ENCODE measurements at regions not wholly inside any gene's neighbourhood (a gene's known extent, or its start where the extent isn't known, plus 50 kb on each side); places are given as distances from the start of the nearest gene placed in this dataset.

- Mint-ChIP-seq H3K4me1 (no peaks in the 10 kb centered on the region), H3K27ac (no peak overlapping the region), H3K36me3 (peaks cover 0 to 5% (median 0%) of the 10 kb centered on the region in 5 donors), H3K27me3 (peaks cover 0 to 10% (median 4%) of the 10 kb centered on the region in 5 donors), H3K9me3 (peaks cover 0 to 14% (median 6%) of the 10 kb centered on the region in 11 donors), H3K4me3 (no peak overlapping the region)
- Histone ChIP-seq H3K9me3 (ENCODE audit: control insufficient read depth in 2 of 3, low read length in 3 of 3) (no peaks in the 10 kb centered on the region), H3K36me3 (ENCODE audit: control insufficient read depth in 2 of 3, insufficient read depth in 3 of 3, low read length in 3 of 3) (no peaks in the 10 kb centered on the region), H3K27me3 (ENCODE audit: control insufficient read depth in 2 of 2, insufficient read depth in 2 of 2, low read length in 2 of 2) (no peaks in the 10 kb centered on the region), H3K27ac (ENCODE audit: low read depth, low read length) (no peak overlapping the region), H3K4me3 (ENCODE audit: low read length) (no peak overlapping the region), H3K4me1 (ENCODE audit: control insufficient read depth in 2 of 2, insufficient read depth in 2 of 2, low read length in 2 of 2) (no peaks in the 10 kb centered on the region)
- no peak for DNase-seq
- intact Hi-C loops (cut with micrococcal nuclease) = no loop called here
- ATAC-seq = no peak
- CTCF ChIA-PET = no interaction called here
- POLR2A ChIA-PET = no interaction called here
These were observed 53.7 kb upstream of the HHIP start for GRCh38 chr4:144592264-144592663.

DNA sequence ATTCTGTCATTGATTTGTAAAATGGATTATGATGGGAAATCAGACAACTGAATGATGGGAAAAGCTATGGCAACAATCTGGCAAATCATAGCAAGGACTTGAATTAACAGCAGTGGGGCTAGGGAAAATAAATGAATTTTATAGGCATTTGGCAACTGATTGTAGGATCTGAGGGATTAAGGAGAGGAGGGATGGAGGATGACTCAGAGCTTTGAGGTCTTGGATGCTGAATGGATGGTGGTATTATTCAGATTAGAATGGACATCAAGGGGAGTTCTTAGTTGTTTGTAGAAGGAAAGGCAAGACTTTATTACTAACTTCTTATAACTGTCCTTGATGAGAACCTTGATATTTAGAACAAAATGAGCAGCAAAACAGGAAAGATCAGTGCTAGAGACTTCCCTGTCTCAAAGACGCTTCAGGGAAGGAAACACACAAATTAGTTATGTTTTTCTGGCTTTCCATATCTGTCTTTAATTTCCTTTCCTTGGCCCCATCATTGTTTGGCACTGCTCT, 51.4 kb upstream of the HHIP start:
- H3K27ac Mint-ChIP-seq = no peak overlapping the region
- H3K9me3 Mint-ChIP-seq = peaks cover 0 to 8% (median 0%) of the 10 kb centered on the region in 11 donors

DNA sequence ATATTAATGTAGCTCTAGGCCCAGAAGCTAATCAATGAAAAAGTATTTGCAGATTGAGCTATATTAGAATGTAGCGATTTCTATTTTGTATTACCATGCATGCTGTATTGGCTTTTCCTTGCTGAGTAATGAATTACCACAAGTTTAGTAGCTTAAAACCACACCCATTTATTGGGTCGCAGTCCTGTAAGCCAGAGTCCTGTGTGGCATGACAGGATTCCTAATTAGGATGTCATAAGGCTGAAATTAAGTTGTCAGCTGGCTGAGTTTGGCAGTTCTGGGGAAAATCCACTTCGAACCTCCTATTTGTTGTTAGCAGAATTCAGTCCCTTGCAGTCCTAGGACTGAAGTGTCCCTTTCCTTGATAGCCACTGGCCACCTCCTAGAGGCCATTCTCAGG, 50.3 kb upstream of the HHIP start:
- Mint-ChIP-seq H3K9me3 (peaks cover 0 to 14% (median 0%) of the 10 kb centered on the region in 11 donors), H3K36me3 (no peaks in the 10 kb centered on the region), H3K27me3 (peaks cover 0 to 10% (median 4%) of the 10 kb centered on the region in 5 donors), H3K4me1 (no peaks in the 10 kb centered on the region), H3K4me3 (no peak overlapping the region), H3K27ac (no peak overlapping the region)
- no peaks in the 10 kb centered on the region for H3K4me1 ChIP-seq (ENCODE audit: control insufficient read depth in 2 of 2, insufficient read depth in 2 of 2, low read length in 2 of 2)
- H3K27me3 ChIP-seq (ENCODE audit: control insufficient read depth in 2 of 2, insufficient read depth in 2 of 2, low read length in 2 of 2) = no peaks in the 10 kb centered on the region
- intact Hi-C loops (cut with micrococcal nuclease) = no loop called here
- no peak overlapping the region for H3K27ac ChIP-seq (ENCODE audit: low read depth, low read length)
- ChIA-PET CTCF (no interaction called here), POLR2A (no interaction called here)
- H3K9me3 ChIP-seq (ENCODE audit: control insufficient read depth in 2 of 3, low read length in 3 of 3) = no peaks in the 10 kb centered on the region
- no peaks in the 10 kb centered on the region for H3K36me3 ChIP-seq (ENCODE audit: control insufficient read depth in 2 of 3, insufficient read depth in 3 of 3, low read length in 3 of 3)
- H3K4me3 ChIP-seq (ENCODE audit: low read length) = no peak overlapping the region
- DNase-seq (no peak), ATAC-seq (no peak)

More for the DNA sequence above, 51.4 kb upstream of the HHIP start:
- H3K27me3 ChIP-seq (ENCODE audit: control insufficient read depth in 2 of 2, insufficient read depth in 2 of 2, low read length in 2 of 2) = no peaks in the 10 kb centered on the region
- no peaks in the 10 kb centered on the region for H3K4me1 ChIP-seq (ENCODE audit: control insufficient read depth in 2 of 2, insufficient read depth in 2 of 2, low read length in 2 of 2)
- CTCF ChIA-PET = no interaction called here
- no peaks in the 10 kb centered on the region for H3K36me3 ChIP-seq (ENCODE audit: control insufficient read depth in 2 of 3, insufficient read depth in 3 of 3, low read length in 3 of 3)
- Mint-ChIP-seq H3K36me3 (no peaks in the 10 kb centered on the region), H3K4me1 (no peaks in the 10 kb centered on the region), H3K4me3 (no peak overlapping the region), H3K27me3 (peaks cover 0 to 10% (median 4%) of the 10 kb centered on the region in 5 donors)
- no peak overlapping the region for H3K4me3 ChIP-seq (ENCODE audit: low read length)
- ATAC-seq (no peak), DNase-seq (no peak)
- intact Hi-C loops (cut with micrococcal nuclease) = no loop called here
- H3K9me3 ChIP-seq (ENCODE audit: control insufficient read depth in 2 of 3, low read length in 3 of 3) = no peaks in the 10 kb centered on the region
- POLR2A ChIA-PET = no interaction called here
- H3K27ac ChIP-seq (ENCODE audit: low read depth, low read length) = no peak overlapping the region

All from naive thymus-derived CD4-positive, alpha-beta T cell (primary cell).